K562 (cell line): ENCODE measurements at regions not wholly inside any gene's neighbourhood (a gene's known extent, or its start where the extent isn't known, plus 50 kb on each side); places are given as distances from the start of the nearest gene placed in this dataset.

ENCODE experiments used
- KDM2B ChIP-seq: fragments of 250-450 bp; sonication (Bioruptor Pico); IDR thresholded peaks from 2 replicates; pipeline ENCODE4 v1.8.0; 2021; ENCODE audit warnings: mild to moderate bottlenecking, moderate library complexity
- NR0B1 ChIP-seq: fragments of 450-650 bp; IDR thresholded peaks from one replicate; pipeline ENCODE4 v1.6.1; 2018; ENCODE audit warnings: mild to moderate bottlenecking, moderate library complexity; ENCODE audit not compliant: partially characterized antibody
- ZNF121 ChIP-seq: sonication (generic); formaldehyde crosslinking; conservative IDR thresholded peaks from 2 replicates; pipeline ENCODE4 v1.8.0; 2022; ENCODE audit warnings: missing genetic modification reagents
- ZNF133 ChIP-seq: fragments of 250-450 bp; sonication (Bioruptor Pico); IDR thresholded peaks from 2 replicates; pipeline ENCODE4 v1.4.0; 2020; ENCODE audit warnings: mild to moderate bottlenecking
- ZNF140 ChIP-seq: fragments of 250-450 bp; sonication (Bioruptor Pico); IDR thresholded peaks from 2 replicates; pipeline ENCODE4 v1.8.0; 2021; ENCODE audit warnings: moderate library complexity, mild to moderate bottlenecking, inconsistent platforms
- ZNF347 ChIP-seq: fragments of 450-650 bp; formaldehyde crosslinking; IDR thresholded peaks from 2 replicates; pipeline ENCODE4 v1.4.0; 2020; ENCODE audit warnings: low read depth, mild to moderate bottlenecking, moderate library complexity
- ZNF699 ChIP-seq: fragments of 250-450 bp; sonication (Bioruptor Pico); IDR thresholded peaks from 2 replicates; pipeline ENCODE4 v1.8.0; 2021; ENCODE audit warnings: mild to moderate bottlenecking, moderate library complexity; ENCODE audit not compliant: insufficient replicate concordance
- ZNF740 ChIP-seq, 3 experiments: fragments of 200-800 bp in 1 of 3; sonication (Bioruptor generic) in 1 of 3; sonication (generic) in 1 of 3; formaldehyde crosslinking in 1 of 3; IDR thresholded peaks; 2 replicates each; pipeline versions ENCODE4 v1.6.1 to v1.8.0; 2016 to 2022; ENCODE audit warnings: mild to moderate bottlenecking in 2 of 3, missing compliant biosample characterization in 2 of 3, missing genetic modification characterization in 2 of 3, missing genetic modification reagents in 1 of 3
- TF ChIP-seq, protein P1 (sequence below), 2 experiments: fragments of 450-650 bp in 1 of 2; sonication (generic) in 1 of 2; formaldehyde crosslinking in 1 of 2; IDR thresholded peaks; 2 replicates each; pipeline versions ENCODE4 v1.7.1 to v1.9.0; 2016 to 2022; ENCODE audit warnings: inconsistent platforms in 1 of 2, mild to moderate bottlenecking in 1 of 2, missing genetic modification reagents in 1 of 2
- TF ChIP-seq, protein P2 (sequence below): sonication (generic); formaldehyde crosslinking; IDR thresholded peaks from 2 replicates; pipeline ENCODE4 v1.8.1; 2023; ENCODE audit warnings: mild to moderate bottlenecking, missing genetic modification reagents, moderate library complexity

DNA sequence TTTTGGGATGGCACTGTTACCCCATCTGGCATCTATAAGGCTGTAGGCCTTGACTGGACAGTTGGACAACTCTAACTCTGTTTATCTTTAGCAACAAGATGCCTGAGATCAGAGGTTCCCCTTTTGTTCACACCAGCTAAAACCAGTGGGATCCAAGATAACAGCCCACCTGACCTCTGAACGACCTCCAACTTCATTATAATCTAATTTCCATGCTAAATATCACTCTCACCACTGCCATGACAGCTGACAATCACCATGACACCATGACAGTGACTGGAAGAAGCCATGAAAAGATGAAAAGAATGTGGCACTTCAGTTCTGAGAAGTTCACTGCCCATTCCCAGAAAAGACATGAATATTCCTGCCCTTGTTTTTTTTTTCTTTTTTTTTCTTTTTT, 281.4 kb upstream of the TAC1 start (continued):
- TF ChIP-seq, protein P1, sequence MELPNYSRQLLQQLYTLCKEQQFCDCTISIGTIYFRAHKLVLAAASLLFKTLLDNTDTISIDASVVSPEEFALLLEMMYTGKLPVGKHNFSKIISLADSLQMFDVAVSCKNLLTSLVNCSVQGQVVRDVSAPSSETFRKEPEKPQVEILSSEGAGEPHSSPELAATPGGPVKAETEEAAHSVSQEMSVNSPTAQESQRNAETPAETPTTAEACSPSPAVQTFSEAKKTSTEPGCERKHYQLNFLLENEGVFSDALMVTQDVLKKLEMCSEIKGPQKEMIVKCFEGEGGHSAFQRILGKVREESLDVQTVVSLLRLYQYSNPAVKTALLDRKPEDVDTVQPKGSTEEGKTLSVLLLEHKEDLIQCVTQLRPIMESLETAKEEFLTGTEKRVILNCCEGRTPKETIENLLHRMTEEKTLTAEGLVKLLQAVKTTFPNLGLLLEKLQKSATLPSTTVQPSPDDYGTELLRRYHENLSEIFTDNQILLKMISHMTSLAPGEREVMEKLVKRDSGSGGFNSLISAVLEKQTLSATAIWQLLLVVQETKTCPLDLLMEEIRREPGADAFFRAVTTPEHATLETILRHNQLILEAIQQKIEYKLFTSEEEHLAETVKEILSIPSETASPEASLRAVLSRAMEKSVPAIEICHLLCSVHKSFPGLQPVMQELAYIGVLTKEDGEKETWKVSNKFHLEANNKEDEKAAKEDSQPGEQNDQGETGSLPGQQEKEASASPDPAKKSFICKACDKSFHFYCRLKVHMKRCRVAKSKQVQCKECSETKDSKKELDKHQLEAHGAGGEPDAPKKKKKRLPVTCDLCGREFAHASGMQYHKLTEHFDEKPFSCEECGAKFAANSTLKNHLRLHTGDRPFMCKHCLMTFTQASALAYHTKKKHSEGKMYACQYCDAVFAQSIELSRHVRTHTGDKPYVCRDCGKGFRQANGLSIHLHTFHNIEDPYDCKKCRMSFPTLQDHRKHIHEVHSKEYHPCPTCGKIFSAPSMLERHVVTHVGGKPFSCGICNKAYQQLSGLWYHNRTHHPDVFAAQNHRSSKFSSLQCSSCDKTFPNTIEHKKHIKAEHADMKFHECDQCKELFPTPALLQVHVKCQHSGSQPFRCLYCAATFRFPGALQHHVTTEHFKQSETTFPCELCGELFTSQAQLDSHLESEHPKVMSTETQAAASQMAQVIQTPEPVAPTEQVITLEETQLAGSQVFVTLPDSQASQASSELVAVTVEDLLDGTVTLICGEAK (IDR thresholded peaks at IDR 0.05): no peak
- TF ChIP-seq, protein P1 (CRISPR knock-in tag; IDR thresholded peaks at IDR 0.05): no peak
- TF ChIP-seq NR0B1 (no peak), ZNF121 (CRISPR knock-in tag) (no peak), ZNF699 (CRISPR knock-in tag) (no peak), ZNF133 (CRISPR knock-in tag) (no peak), ZNF140 (no peak), ZNF740 (CRISPR knock-in tag; IDR thresholded peaks at IDR 0.05) (no peak), ZNF740 (tag; IDR thresholded peaks at IDR 0.05) (no peak), KDM2B (CRISPR knock-in tag) (no peak), ZNF347 (CRISPR knock-in tag) (no peak)
- TF ChIP-seq, protein P2, sequence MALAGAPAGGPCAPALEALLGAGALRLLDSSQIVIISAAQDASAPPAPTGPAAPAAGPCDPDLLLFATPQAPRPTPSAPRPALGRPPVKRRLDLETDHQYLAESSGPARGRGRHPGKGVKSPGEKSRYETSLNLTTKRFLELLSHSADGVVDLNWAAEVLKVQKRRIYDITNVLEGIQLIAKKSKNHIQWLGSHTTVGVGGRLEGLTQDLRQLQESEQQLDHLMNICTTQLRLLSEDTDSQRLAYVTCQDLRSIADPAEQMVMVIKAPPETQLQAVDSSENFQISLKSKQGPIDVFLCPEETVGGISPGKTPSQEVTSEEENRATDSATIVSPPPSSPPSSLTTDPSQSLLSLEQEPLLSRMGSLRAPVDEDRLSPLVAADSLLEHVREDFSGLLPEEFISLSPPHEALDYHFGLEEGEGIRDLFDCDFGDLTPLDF (CRISPR knock-in tag): no peak
